ENCODE measurements at regions not wholly inside any gene's neighbourhood (a gene's known extent, or its start where the extent isn't known, plus 50 kb on each side); places are given as distances from the start of the nearest gene placed in this dataset.

GRCh38 chr1:234875953-234876855, 252.4 kb downstream of the TOMM20 start:
- Histone ChIP-seq H3K23ac (ENCODE audit: insufficient read length, low read depth, low read length) (no peak overlapping the region), H2BK12ac (ENCODE audit: insufficient read length, low read depth, low read length) (no peak overlapping the region), H2BK5ac (ENCODE audit: insufficient read length, low read length) (no peak overlapping the region), H2AFZ (ENCODE audit: low read length) (no peak overlapping the region), H3K56ac (ENCODE audit: insufficient read length, low read depth, low read length) (no peak overlapping the region), H2BK20ac (ENCODE audit: low read depth, low read length, poor library complexity, severe bottlenecking) (no peak overlapping the region), H2BK120ac (ENCODE audit: low read depth, low read length, poor library complexity, severe bottlenecking) (no peak overlapping the region), H3K4me2 (ENCODE audit: insufficient read depth, insufficient read length, low read length) (no peak overlapping the region), H3K79me1 (ENCODE audit: insufficient read depth, low read depth, low read length, poor library complexity, severe bottlenecking) (no peaks in the 10 kb centered on the region), H3K4ac (ENCODE audit: low read depth, low read length) (no peak overlapping the region), H3K23me2 (ENCODE audit: insufficient read length, low read depth, low read length, poor library complexity, severe bottlenecking) (no peaks in the 10 kb centered on the region), H4K91ac (ENCODE audit: insufficient read length, low read depth, low read length) (no peak overlapping the region), H3K9ac (ENCODE audit: extremely low read depth, insufficient read length, low read length) (no peak overlapping the region), H3K18ac (ENCODE audit: insufficient read length, low read depth, low read length) (no peak overlapping the region), H3K4me1 (ENCODE audit: insufficient read depth, low read length) (no peaks in the 10 kb centered on the region), H4K8ac (replicated peaks; ENCODE audit: insufficient read length, low read depth, low read length) (no peak overlapping the region), H3K79me2 (ENCODE audit: insufficient read depth, low read length) (no peaks in the 10 kb centered on the region), H3K27me3 (ENCODE audit: insufficient read depth, low read length) (no peaks in the 10 kb centered on the region), H3K27ac (ENCODE audit: insufficient read length, low read depth, low read length) (no peak overlapping the region), H2AK5ac (ENCODE audit: insufficient read length, low read length) (no peak overlapping the region), H4K20me1 (ENCODE audit: control insufficient read depth, insufficient read depth, insufficient read length) (no peaks in the 10 kb centered on the region), H3T11ph (ENCODE audit: low read length) (no peak overlapping the region), H2BK15ac (ENCODE audit: low read depth, low read length) (no peak overlapping the region), H3K14ac (ENCODE audit: insufficient read depth, low read length) (no peak overlapping the region; the same call in 1 of the 2 replicates), H3K9me3 (ENCODE audit: control insufficient read depth, low read depth, low read length) (no peaks in the 10 kb centered on the region), H4K5ac (ENCODE audit: insufficient read length, low read depth, low read length) (no peak overlapping the region)
- no peak for DNase-seq
- Mint-ChIP-seq H3K4me3 (no peak overlapping the region), H3K27me3 (ENCODE audit: low read depth) (peaks cover 1% of the 10 kb centered on the region; the same call in 1 of the 2 replicates), H3K9me3 (no peaks in the 10 kb centered on the region), H3K4me1 (peaks cover 5% of the 10 kb centered on the region in 2 experiments; a peak in 3 of 4 replicates), H3K27ac (no peak overlapping the region), H3K36me3 (ENCODE audit: insufficient read depth in 1 of 3, low read depth in 3 of 3) (no peaks in the 10 kb centered on the region)
- no peak for TF ChIP-seq CTCF (conservative IDR thresholded peaks at IDR 0.05)
- WGBS (ENCODE audit: extremely low coverage, insufficient read length, low lambda C conversion rate) = no CpG with 5 or more reads among the region's 15 CpGs

Data from H9 (cell line).